MM.1S (cell line): ENCODE measurements at regions not wholly inside any gene's neighbourhood (a gene's known extent, or its start where the extent isn't known, plus 50 kb on each side); places are given as distances from the start of the nearest gene placed in this dataset.

Source experiments
- CTCF ChIP-seq: fragments of 300-600 bp; sonication (generic); IDR thresholded peaks from 2 replicates; pipeline ENCODE4 v1.5.1; 2016; ENCODE audit warnings: antibody characterized with exemption, low read length, mixed read lengths
- EZH2 ChIP-seq: fragments of 300-600 bp; sonication (generic); optimal IDR thresholded peaks from 2 replicates; pipeline ENCODE3; 2017; ENCODE audit warnings: low read depth, mild to moderate bottlenecking, antibody characterized with exemption, low read length, mixed read lengths

- TF ChIP-seq CTCF, result no peak
- TF ChIP-seq EZH2, result no peak
These were observed 87.0 kb upstream of the VRK1 start for GRCh38 chr14:96710060-96710666.
